ENCODE measurements at regions not wholly inside any gene's neighbourhood (a gene's known extent, or its start where the extent isn't known, plus 50 kb on each side); places are given as distances from the start of the nearest gene placed in this dataset.

DNA sequence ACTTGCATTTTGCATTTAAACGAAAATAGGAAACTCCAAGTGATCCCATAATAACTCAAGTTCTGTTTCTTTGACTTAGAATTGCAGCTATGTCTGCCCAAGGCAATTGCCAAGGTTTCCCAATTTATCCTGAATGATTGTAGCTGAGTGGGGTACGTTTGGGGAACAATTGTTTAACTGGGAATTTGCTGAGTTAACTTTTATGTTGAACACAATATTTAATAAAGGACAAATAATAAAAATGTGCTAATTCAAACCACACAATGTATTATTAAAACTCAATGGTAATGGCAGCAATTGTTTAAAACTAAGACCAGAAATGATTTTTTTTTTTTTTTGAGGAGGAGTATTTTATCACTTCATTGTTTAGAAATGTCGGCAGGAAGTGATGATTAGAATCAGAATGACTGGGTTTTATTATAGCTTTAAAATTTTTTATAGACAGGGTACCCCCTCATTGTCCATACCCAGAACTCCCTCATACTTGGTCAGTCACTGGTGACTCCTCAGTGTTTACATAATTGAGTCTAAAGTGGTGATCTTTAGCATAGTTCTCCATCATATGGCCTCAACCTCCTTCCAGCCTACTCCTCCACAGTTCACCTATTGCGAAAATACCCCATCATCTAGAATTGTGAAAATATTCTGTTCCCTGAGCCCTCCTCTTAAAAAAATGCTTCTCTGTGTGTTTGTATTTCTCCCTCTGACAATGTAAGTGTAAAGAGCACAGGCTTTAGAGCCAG, 389.2 kb upstream of the CITED2 start:
- TF ChIP-seq POLR2AphosphoS5 (IDR thresholded peaks at IDR 0.05) (no peak), POLR2A (IDR thresholded peaks at IDR 0.05) (no peak)
- TF ChIP-seq, protein P1, sequence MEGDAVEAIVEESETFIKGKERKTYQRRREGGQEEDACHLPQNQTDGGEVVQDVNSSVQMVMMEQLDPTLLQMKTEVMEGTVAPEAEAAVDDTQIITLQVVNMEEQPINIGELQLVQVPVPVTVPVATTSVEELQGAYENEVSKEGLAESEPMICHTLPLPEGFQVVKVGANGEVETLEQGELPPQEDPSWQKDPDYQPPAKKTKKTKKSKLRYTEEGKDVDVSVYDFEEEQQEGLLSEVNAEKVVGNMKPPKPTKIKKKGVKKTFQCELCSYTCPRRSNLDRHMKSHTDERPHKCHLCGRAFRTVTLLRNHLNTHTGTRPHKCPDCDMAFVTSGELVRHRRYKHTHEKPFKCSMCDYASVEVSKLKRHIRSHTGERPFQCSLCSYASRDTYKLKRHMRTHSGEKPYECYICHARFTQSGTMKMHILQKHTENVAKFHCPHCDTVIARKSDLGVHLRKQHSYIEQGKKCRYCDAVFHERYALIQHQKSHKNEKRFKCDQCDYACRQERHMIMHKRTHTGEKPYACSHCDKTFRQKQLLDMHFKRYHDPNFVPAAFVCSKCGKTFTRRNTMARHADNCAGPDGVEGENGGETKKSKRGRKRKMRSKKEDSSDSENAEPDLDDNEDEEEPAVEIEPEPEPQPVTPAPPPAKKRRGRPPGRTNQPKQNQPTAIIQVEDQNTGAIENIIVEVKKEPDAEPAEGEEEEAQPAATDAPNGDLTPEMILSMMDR (IDR thresholded peaks at IDR 0.05) = no peak
